Loucy (cell line): ENCODE measurements at regions not wholly inside any gene's neighbourhood (a gene's known extent, or its start where the extent isn't known, plus 50 kb on each side); places are given as distances from the start of the nearest gene placed in this dataset.

Experiments used
- H2AFZ ChIP-seq: fragments of 200-600 bp; sonication (generic); 2 replicates; pipeline ENCODE4 v1.6.0; 2016; ENCODE audit warnings: antibody characterized with exemption, mild to moderate bottlenecking, low read length, moderate library complexity
- H3F3A ChIP-seq: fragments of 200-600 bp; 2 replicates; pipeline ENCODE4 v1.6.0; 2016; ENCODE audit warnings: antibody characterized with exemption, low read depth, mild to moderate bottlenecking
- H3K27me3 ChIP-seq: fragments of 200-600 bp; sonication (generic); 2 replicates; pipeline ENCODE4 v1.6.1; 2014; ENCODE audit warnings: low read length, mild to moderate bottlenecking; ENCODE audit not compliant: insufficient read depth, poor library complexity, severe bottlenecking
- H3K36me3 ChIP-seq: fragments of 200-600 bp; sonication (generic); 2 replicates; pipeline ENCODE4 v1.6.1; 2016; ENCODE audit warnings: low read length; ENCODE audit not compliant: insufficient read depth
- H3K4me1 ChIP-seq: fragments of 200-600 bp; sonication (generic); 2 replicates; pipeline ENCODE4 v1.5.1; 2014; ENCODE audit warnings: low read length, mild to moderate bottlenecking; ENCODE audit not compliant: insufficient read depth, poor library complexity, severe bottlenecking
- H3K4me2 ChIP-seq: fragments of 200-600 bp; sonication (generic); 2 replicates; pipeline ENCODE4 v1.6.0; 2014; ENCODE audit warnings: antibody characterized with exemption, low read length, low read depth, mild to moderate bottlenecking; ENCODE audit not compliant: poor library complexity, severe bottlenecking
- H3K4me3 ChIP-seq: fragments of 200-600 bp; sonication (generic); 2 replicates; pipeline ENCODE4 v1.5.1; 2014; ENCODE audit warnings: low read length, mild to moderate bottlenecking, mixed read lengths; ENCODE audit not compliant: poor library complexity, severe bottlenecking
- H3K79me2 ChIP-seq: fragments of 200-600 bp; sonication (generic); 2 replicates; pipeline ENCODE4 v1.6.1; 2014; ENCODE audit warnings: low read length; ENCODE audit not compliant: insufficient read depth
- H3K9ac ChIP-seq: fragments of 200-600 bp; sonication (generic); 2 replicates; pipeline ENCODE4 v1.6.0; 2014; ENCODE audit warnings: mild to moderate bottlenecking, low read depth, low read length, moderate library complexity; ENCODE audit not compliant: poor library complexity, severe bottlenecking
- H3K9me2 ChIP-seq: fragments of 200-600 bp; sonication (generic); replicated peaks from 2 replicates; pipeline ENCODE4 v1.6.1; 2016; ENCODE audit warnings: low read depth, low read length, mixed read lengths
- H3K9me3 ChIP-seq: fragments of 200-600 bp; sonication (generic); 2 replicates; pipeline ENCODE4 v1.6.1; 2014; ENCODE audit warnings: mild to moderate bottlenecking, antibody characterized with exemption, low read length, low read depth; ENCODE audit not compliant: insufficient read depth
- H4K20me1 ChIP-seq: fragments of 200-600 bp; sonication (generic); 2 replicates; pipeline ENCODE4 v1.6.0; 2014; ENCODE audit warnings: antibody characterized with exemption, low read length, mild to moderate bottlenecking; ENCODE audit not compliant: insufficient read depth, poor library complexity, severe bottlenecking
- EZH2phosphoT487 ChIP-seq: fragments of 200-600 bp; IDR thresholded peaks from 2 replicates; pipeline ENCODE4 v1.6.1; 2018; ENCODE audit warnings: antibody characterized with exemption, mild to moderate bottlenecking, moderate library complexity, borderline replicate concordance
- TF ChIP-seq, protein P1 (sequence below): fragments of 200-600 bp; sonication (generic); conservative IDR thresholded peaks from 2 replicates; pipeline ENCODE4 v1.5.1; 2014; ENCODE audit warnings: mild to moderate bottlenecking, antibody characterized with exemption, low read length

GRCh38 chr6:100121854-100122609 is 128.0 kb upstream of the MCHR2 start:
- no peaks in the 10 kb centered on the region for H3K36me3 ChIP-seq

GRCh38 chr6:100119261-100119660 is 125.2 kb upstream of the MCHR2 start:
- no peaks in the 10 kb centered on the region for H3K9me3 ChIP-seq
- H4K20me1 ChIP-seq = no peaks in the 10 kb centered on the region
- TF ChIP-seq EZH2phosphoT487 = no peak
- TF ChIP-seq, protein P1, sequence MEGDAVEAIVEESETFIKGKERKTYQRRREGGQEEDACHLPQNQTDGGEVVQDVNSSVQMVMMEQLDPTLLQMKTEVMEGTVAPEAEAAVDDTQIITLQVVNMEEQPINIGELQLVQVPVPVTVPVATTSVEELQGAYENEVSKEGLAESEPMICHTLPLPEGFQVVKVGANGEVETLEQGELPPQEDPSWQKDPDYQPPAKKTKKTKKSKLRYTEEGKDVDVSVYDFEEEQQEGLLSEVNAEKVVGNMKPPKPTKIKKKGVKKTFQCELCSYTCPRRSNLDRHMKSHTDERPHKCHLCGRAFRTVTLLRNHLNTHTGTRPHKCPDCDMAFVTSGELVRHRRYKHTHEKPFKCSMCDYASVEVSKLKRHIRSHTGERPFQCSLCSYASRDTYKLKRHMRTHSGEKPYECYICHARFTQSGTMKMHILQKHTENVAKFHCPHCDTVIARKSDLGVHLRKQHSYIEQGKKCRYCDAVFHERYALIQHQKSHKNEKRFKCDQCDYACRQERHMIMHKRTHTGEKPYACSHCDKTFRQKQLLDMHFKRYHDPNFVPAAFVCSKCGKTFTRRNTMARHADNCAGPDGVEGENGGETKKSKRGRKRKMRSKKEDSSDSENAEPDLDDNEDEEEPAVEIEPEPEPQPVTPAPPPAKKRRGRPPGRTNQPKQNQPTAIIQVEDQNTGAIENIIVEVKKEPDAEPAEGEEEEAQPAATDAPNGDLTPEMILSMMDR = no peak

More at GRCh38 chr6:100121854-100122609, 128.0 kb upstream of the MCHR2 start:
- no peaks in the 10 kb centered on the region for H3F3A ChIP-seq
- no peaks in the 10 kb centered on the region for H3K79me2 ChIP-seq
- H3K9ac ChIP-seq = no peak overlapping the region
- peaks cover 33% of the 10 kb centered on the region for H3K4me1 ChIP-seq
- H3K4me2 ChIP-seq = no peak overlapping the region
- no peaks in the 10 kb centered on the region for H4K20me1 ChIP-seq
- TF ChIP-seq EZH2phosphoT487 = no peak
- TF ChIP-seq, protein P1 = no peak
- peak overlapping the region; percentile 47; the same call in 1 of the 2 replicates for H2AFZ ChIP-seq
- H3K4me3 ChIP-seq = no peak overlapping the region
- H3K27me3 ChIP-seq = no peaks in the 10 kb centered on the region
- no peaks in the 10 kb centered on the region for H3K9me2 ChIP-seq
- H3K9me3 ChIP-seq = no peaks in the 10 kb centered on the region

DNA sequence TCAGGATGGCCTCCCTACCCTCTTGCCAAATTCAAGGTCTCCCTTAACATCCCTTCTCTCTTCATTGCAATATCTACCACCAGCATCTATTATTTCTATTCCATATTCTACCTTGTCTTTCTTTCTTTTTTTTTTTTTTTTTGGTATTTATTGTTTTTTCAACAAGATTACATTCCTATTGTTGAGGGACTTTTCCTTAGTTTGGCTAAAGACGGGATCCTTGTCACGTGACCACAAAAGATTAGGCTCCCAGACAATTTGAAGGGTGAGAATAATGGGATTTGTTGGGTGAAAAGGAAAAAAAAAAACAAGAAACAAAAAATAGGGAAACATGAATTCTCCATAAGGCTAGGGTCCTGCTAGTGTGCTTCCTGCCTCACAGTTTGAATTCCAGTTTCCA is 124.3 kb upstream of the MCHR2 start:
- no peaks in the 10 kb centered on the region for H3K27me3 ChIP-seq
- no peaks in the 10 kb centered on the region for H3K9me2 ChIP-seq
- no peak overlapping the region for H3K9ac ChIP-seq
- H3K9me3 ChIP-seq = no peaks in the 10 kb centered on the region
- H2AFZ ChIP-seq = no peak overlapping the region
- no peaks in the 10 kb centered on the region for H3K36me3 ChIP-seq
- H3F3A ChIP-seq = no peaks in the 10 kb centered on the region
- no peak overlapping the region for H3K4me3 ChIP-seq
- H3K4me1 ChIP-seq = peaks cover 36% of the 10 kb centered on the region
- TF ChIP-seq, protein P1 = no peak
- no peak for TF ChIP-seq EZH2phosphoT487
- no peak overlapping the region for H3K4me2 ChIP-seq
- no peaks in the 10 kb centered on the region for H4K20me1 ChIP-seq
- no peaks in the 10 kb centered on the region for H3K79me2 ChIP-seq

More at GRCh38 chr6:100119261-100119660, 125.2 kb upstream of the MCHR2 start:
- peaks cover 36% of the 10 kb centered on the region for H3K4me1 ChIP-seq
- no peaks in the 10 kb centered on the region for H3K27me3 ChIP-seq
- no peaks in the 10 kb centered on the region for H3K9me2 ChIP-seq
- no peaks in the 10 kb centered on the region for H3F3A ChIP-seq
- no peaks in the 10 kb centered on the region for H3K79me2 ChIP-seq
- H3K4me3 ChIP-seq = no peak overlapping the region
- H3K4me2 ChIP-seq = no peak overlapping the region
- no peak overlapping the region for H3K9ac ChIP-seq
- no peaks in the 10 kb centered on the region for H3K36me3 ChIP-seq
- H2AFZ ChIP-seq = 0 out of 2 replicates have a peak overlapping the region, but pooled peaks have one; percentile 11
